Choroid plexus epithelial cell (primary cell): ENCODE measurements at regions not wholly inside any gene's neighbourhood (a gene's known extent, or its start where the extent isn't known, plus 50 kb on each side); places are given as distances from the start of the nearest gene placed in this dataset.

Experiments used
- DNase-seq: peaks from one replicate; pipeline ENCODE4 v3.0.0-alpha.2; 2010; ENCODE audit warnings: low read depth
- H3K4me3 ChIP-seq: 2 replicates; pipeline ENCODE4 v1.5.1; 2011; ENCODE audit warnings: low read depth, mild to moderate bottlenecking, control low read depth, low read length, moderate library complexity
- CTCF ChIP-seq: conservative IDR thresholded peaks from 2 replicates; pipeline ENCODE4 v1.5.1; 2011; ENCODE audit warnings: low read depth, mild to moderate bottlenecking, control low read depth, inconsistent platforms, low read length, moderate library complexity

- TF ChIP-seq CTCF = no peak
- DNase-seq = no peak
- H3K4me3 ChIP-seq = no peak overlapping the region
Measured at GRCh38 chr16:59899940-59900339, 1165.8 kb upstream of the GOT2 start.

DNA sequence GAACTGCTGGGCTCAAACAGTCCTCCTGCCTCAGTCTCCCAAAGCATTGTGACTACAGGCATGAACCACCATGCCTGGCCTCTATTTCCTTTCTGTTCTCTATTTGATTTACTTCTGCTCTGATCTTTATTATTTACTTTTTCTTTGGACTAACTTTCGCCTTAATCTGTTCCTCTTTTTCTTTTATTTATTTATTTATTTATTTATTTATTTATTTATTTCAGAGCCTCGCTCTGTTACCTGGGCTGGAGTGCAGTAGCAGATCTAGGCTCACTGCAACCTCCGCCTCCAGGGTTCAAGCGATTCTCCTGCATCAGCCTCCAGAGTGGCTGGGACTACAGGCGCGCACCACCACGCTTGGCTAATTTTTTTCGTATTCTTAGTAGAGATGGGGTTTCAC is 1158.3 kb upstream of the GOT2 start:
- DNase-seq = no peak
- TF ChIP-seq CTCF = no peak
- H3K4me3 ChIP-seq = no peak overlapping the region

GRCh38 chr16:59887856-59888255 is 1153.7 kb upstream of the GOT2 start:
- TF ChIP-seq CTCF = no peak
- DNase-seq = no peak
- H3K4me3 ChIP-seq = no peak overlapping the region

DNA sequence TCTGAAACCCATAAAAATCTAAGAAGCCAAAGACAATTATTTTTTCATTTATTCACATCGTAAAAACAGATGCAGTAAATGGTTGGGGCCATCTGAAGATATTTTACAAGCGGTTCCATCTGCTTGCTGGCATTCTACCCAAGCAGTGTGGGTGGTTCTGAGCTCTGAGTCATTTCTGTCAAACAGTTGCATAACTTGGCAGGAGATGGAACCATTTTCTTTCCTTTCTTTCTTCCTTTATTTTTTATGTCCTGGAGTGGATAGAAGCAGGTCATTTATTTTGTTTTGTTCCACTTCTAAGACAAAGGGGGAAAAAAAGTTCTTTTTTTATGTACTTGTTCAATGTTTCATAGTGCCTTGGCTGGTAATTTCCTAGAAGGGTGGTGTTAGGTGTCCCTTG is 1151.9 kb upstream of the GOT2 start:
- DNase-seq = peak; percentile 66
- H3K4me3 ChIP-seq = no peak overlapping the region
- TF ChIP-seq CTCF = no peak

DNA sequence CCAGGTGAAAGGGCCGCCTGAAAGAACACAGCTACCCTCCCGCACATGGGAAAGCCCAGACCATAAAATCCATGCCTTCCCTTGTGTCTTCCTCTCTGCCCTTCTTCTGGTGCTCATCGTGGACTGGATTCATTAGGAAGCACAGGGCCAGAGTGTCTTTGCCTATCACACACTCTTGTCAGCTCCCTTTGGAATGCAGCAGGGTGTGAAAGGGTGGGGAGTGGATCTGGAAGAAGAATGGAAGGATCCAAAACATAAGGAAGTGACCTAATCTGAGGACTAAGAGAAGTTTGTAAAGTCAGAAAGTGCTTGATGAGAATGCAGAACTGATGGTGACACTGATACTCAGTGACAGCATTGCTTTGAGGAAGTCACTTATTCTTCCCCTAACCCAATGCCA is 1147.3 kb upstream of the GOT2 start:
- H3K4me3 ChIP-seq = no peak overlapping the region
- no peak for DNase-seq
- TF ChIP-seq CTCF = no peak

DNA sequence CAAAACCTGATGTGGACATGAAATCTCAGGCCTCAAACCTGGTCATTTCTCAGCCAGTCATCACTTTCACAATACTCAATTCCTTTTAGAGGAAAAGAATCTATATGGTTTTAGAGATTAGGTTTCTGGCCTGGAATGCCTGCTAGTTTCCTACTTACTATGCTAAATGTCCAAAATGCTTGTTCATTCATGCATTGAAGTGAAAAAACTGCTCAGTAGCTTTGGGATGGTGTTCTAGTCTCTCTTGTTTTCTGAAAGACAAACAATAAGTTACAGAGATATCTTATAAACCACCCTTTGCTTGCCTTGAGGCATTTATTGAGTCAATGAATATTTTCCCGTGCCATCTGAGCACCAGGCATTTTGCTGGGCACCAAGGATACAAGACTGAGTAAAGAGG is 1146.5 kb upstream of the GOT2 start:
- H3K4me3 ChIP-seq = no peak overlapping the region
- DNase-seq = peak; percentile 7
- TF ChIP-seq CTCF = no peak

DNA sequence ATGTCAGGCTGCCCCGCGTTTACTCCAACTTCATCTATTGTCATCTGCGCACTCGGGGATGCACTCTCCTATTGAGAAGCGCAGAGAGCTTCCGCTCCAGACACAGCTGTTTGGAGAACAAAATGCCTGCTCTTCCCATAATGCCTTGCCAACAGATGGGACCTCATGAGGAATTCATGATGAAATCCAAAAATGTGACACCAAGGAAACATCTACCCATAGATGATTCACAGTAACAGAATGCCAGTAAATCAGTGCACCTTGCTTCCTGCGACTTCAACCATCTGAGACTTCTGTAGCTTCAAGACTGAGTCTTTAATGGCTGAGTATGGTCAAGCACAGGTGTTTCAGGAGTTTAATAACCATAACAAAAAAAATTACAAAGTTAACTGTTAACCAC is 1144.9 kb upstream of the GOT2 start:
- no peak overlapping the region for H3K4me3 ChIP-seq
- no peak for TF ChIP-seq CTCF
- peak; percentile 5 for DNase-seq
